ENCODE measurements at regions not wholly inside any gene's neighbourhood (a gene's known extent, or its start where the extent isn't known, plus 50 kb on each side); places are given as distances from the start of the nearest gene placed in this dataset.

GRCh38 chr18:70459731-70460130 lies 170.9 kb downstream of the SOCS6 start (continued):
- no peak for TF ChIP-seq FOXC1 (CRISPR knock-in tag; IDR thresholded peaks at IDR 0.05; ENCODE audit: borderline replicate concordance)
- TF ChIP-seq HMG20B (CRISPR knock-in tag; conservative IDR thresholded peaks at IDR 0.05): no peak

- H3K4me2 ChIP-seq (ENCODE audit: low read depth, low read length): no peak overlapping the region
- H3K4me3 ChIP-seq (replicated peaks in 1 of 3; ENCODE audit: insufficient read depth in 1 of 3, low read depth in 2 of 3, low read length in 3 of 3): no peak overlapping the region
- no peak for TF ChIP-seq ZNF562 (CRISPR knock-in tag; IDR thresholded peaks at IDR 0.05; ENCODE audit: borderline replicate concordance)
- no peak for TF ChIP-seq THAP9 (CRISPR knock-in tag; IDR thresholded peaks at IDR 0.05; ENCODE audit: borderline replicate concordance)
- TF ChIP-seq ZMYM3 (CRISPR knock-in tag; IDR thresholded peaks at IDR 0.05): no peak
- no peak for TF ChIP-seq SMC3 (IDR thresholded peaks at IDR 0.05; ENCODE audit: low read length)
- TF ChIP-seq ZNF292 (CRISPR knock-in tag; IDR thresholded peaks at IDR 0.05; ENCODE audit: borderline replicate concordance, low read depth): no peak
- no peak for TF ChIP-seq TCF12 (IDR thresholded peaks at IDR 0.05)
- no peak for TF ChIP-seq TCF12 (CRISPR knock-in tag; IDR thresholded peaks at IDR 0.05)
- no peak for TF ChIP-seq ZNF772 (CRISPR knock-in tag; IDR thresholded peaks at IDR 0.05)
- no peak for TF ChIP-seq CBX2 (IDR thresholded peaks at IDR 0.05; ENCODE audit: low read depth, low read length)
- TF ChIP-seq CBX2 (CRISPR knock-in tag; IDR thresholded peaks at IDR 0.05; ENCODE audit: low read depth): no peak
- FAIRE-seq (no peak), DNase-seq (ENCODE audit: low spot score) (no peak), ATAC-seq (no peak)
- H3K79me2 ChIP-seq (ENCODE audit: insufficient read depth, low read length): no peaks in the 10 kb centered on the region
- 43% methylated on average over 4 of the region's 4 CpGs for WGBS (ENCODE audit: low lambda C conversion rate)
- BruUV-seq (replicated peaks): no TSS peak
- H3K27me3 ChIP-seq (ENCODE audit: control insufficient read depth in 1 of 2, insufficient read depth in 2 of 2, low read length in 2 of 2): no peaks in the 10 kb centered on the region
- no peaks in the 10 kb centered on the region for H4K20me1 ChIP-seq (ENCODE audit: insufficient read depth, low read length)
- no peaks in the 10 kb centered on the region for H3K9me3 ChIP-seq (ENCODE audit: low read length)
- H3K36me3 ChIP-seq (replicated peaks in 1 of 2; ENCODE audit: control insufficient read depth in 1 of 2, insufficient read depth in 2 of 2, low read length in 2 of 2): no peaks in the 10 kb centered on the region
- in situ Hi-C loops (cut with HindIII; ENCODE audit: extremely low pct_ligation_motif_present, low pct_unique_long_range_greater_than_20kb): no loop called here
- H3K4me1 ChIP-seq (ENCODE audit: insufficient read depth, low read length): peaks cover 34% of the 10 kb centered on the region
- intact Hi-C loops (cut with micrococcal nuclease; ENCODE audit: unreplicated experiment): no loop called here
- ChIA-PET CTCF (ENCODE audit: low intra/inter-chr PET ratio, low total read pairs) (no interaction called here), POLR2A (no interaction called here)
- no peak overlapping the region for H2AFZ ChIP-seq (ENCODE audit: low read length)
- H3K27ac ChIP-seq (ENCODE audit: extremely low read length, insufficient read depth, low read length): no peak overlapping the region
- no peak overlapping the region for H3K9ac ChIP-seq (ENCODE audit: insufficient read depth, low read depth, low read length)
Measured at GRCh38 chr18:70459251-70459650, 170.4 kb downstream of the SOCS6 start.

Data from HepG2 (cell line).